Astrocyte (in vitro differentiated cells and primary cell): ENCODE measurements at regions not wholly inside any gene's neighbourhood (a gene's known extent, or its start where the extent isn't known, plus 50 kb on each side); places are given as distances from the start of the nearest gene placed in this dataset.
"Not testable (repeated sequence)": the region's sequence is repeated elsewhere in the genome, so short reads cannot be mapped to it uniquely, and the experiment has no call there.

Experiments
- DNase-seq: peaks from one replicate; pipeline ENCODE4 v3.0.0-alpha.2; 2010; ENCODE audit warnings: low read depth
- FAIRE-seq: peaks from 2 replicates; lab custom pipeline; 2011; peaks lifted over from hg19 to GRCh38; lab: Jason Lieb, UNC
- H2AFZ ChIP-seq: 2 replicates; pipeline ENCODE4 v1.6.0; 2012; ENCODE audit warnings: low read depth, low read length, inconsistent platforms
- H3K27ac ChIP-seq: 2 replicates; pipeline ENCODE4 v1.5.1; 2011; ENCODE audit warnings: low read depth, low read length, inconsistent platforms
- H3K27me3 ChIP-seq: 2 replicates; pipeline ENCODE4 v1.6.0; 2011; ENCODE audit warnings: low read length, inconsistent platforms; ENCODE audit not compliant: insufficient read depth
- H3K36me3 ChIP-seq: 2 replicates; pipeline ENCODE4 v1.5.1; 2011; ENCODE audit warnings: low read length, inconsistent platforms; ENCODE audit not compliant: insufficient read depth
- H3K4me1 ChIP-seq: 2 replicates; pipeline ENCODE4 v1.5.1; 2011; ENCODE audit warnings: low read length, inconsistent platforms; ENCODE audit not compliant: insufficient read depth
- H3K4me2 ChIP-seq: 2 replicates; pipeline ENCODE4 v1.6.0; 2012; ENCODE audit warnings: low read length, inconsistent platforms
- H3K4me3 ChIP-seq: 2 replicates; pipeline ENCODE4 v1.5.1; 2011; ENCODE audit warnings: low read depth, mild to moderate bottlenecking, low read length, inconsistent platforms; ENCODE audit not compliant: insufficient read depth
- H3K79me2 ChIP-seq: 2 replicates; pipeline ENCODE4 v1.6.0; 2012; ENCODE audit warnings: mild to moderate bottlenecking, low read length, inconsistent platforms; ENCODE audit not compliant: insufficient read depth
- H3K9ac ChIP-seq: 2 replicates; pipeline ENCODE4 v1.6.0; 2012; ENCODE audit warnings: mild to moderate bottlenecking, low read length, inconsistent platforms
- H3K9me3 ChIP-seq: 2 replicates; pipeline ENCODE4 v1.5.1; 2012; ENCODE audit warnings: low read depth, mild to moderate bottlenecking, low read length, inconsistent platforms; ENCODE audit not compliant: insufficient read depth
- H4K20me1 ChIP-seq: 2 replicates; pipeline ENCODE4 v1.6.0; 2012; ENCODE audit warnings: low read length, inconsistent platforms; ENCODE audit not compliant: insufficient read depth
- H3K27ac Mint-ChIP-seq: one replicate; pipeline ENCODE4 v1.8.0; 2021; ENCODE audit warnings: mild to moderate bottlenecking, mixed read lengths; ENCODE audit not compliant: unreplicated experiment
- H3K27me3 Mint-ChIP-seq: one replicate; pipeline ENCODE4 v1.8.0; 2021; ENCODE audit warnings: low read depth, mixed read lengths; ENCODE audit not compliant: unreplicated experiment
- H3K36me3 Mint-ChIP-seq: one replicate; pipeline ENCODE4 v1.8.0; 2021; ENCODE audit warnings: low read depth, mixed read lengths; ENCODE audit not compliant: unreplicated experiment
- H3K4me1 Mint-ChIP-seq: one replicate; pipeline ENCODE4 v1.8.0; 2021; ENCODE audit warnings: low read depth, mixed read lengths; ENCODE audit not compliant: unreplicated experiment
- H3K4me3 Mint-ChIP-seq: one replicate; pipeline ENCODE4 v1.8.0; 2021; ENCODE audit warnings: mild to moderate bottlenecking, moderate library complexity, mixed read lengths; ENCODE audit not compliant: unreplicated experiment
- H3K9me3 Mint-ChIP-seq: one replicate; pipeline ENCODE4 v1.8.0; 2021; ENCODE audit warnings: mild to moderate bottlenecking, mixed read lengths; ENCODE audit not compliant: unreplicated experiment
- CTCF ChIP-seq: IDR thresholded peaks from 2 replicates; pipeline ENCODE4 v1.5.1; 2011; ENCODE audit warnings: low read depth, mild to moderate bottlenecking, inconsistent platforms, low read length, moderate library complexity; ENCODE audit not compliant: insufficient read depth
- EZH2 ChIP-seq: IDR thresholded peaks from 2 replicates; pipeline ENCODE4 v1.6.1; 2012; ENCODE audit warnings: mild to moderate bottlenecking, low read length, inconsistent platforms; ENCODE audit not compliant: insufficient read depth

- no peaks in the 10 kb centered on the region for H3K27me3 Mint-ChIP-seq
- H4K20me1 ChIP-seq, result no peaks in the 10 kb centered on the region
- H3K4me3 ChIP-seq, result no peak overlapping the region
- no peak overlapping the region for H3K4me2 ChIP-seq
- peaks cover 12% of the 10 kb centered on the region for H3K9me3 Mint-ChIP-seq
- H3K36me3 ChIP-seq, result no peaks in the 10 kb centered on the region
- H3K4me3 Mint-ChIP-seq, result no peak overlapping the region
- TF ChIP-seq CTCF, result no peak
- TF ChIP-seq EZH2, result no peak
- H2AFZ ChIP-seq, result no peak overlapping the region
- no peaks in the 10 kb centered on the region for H3K79me2 ChIP-seq
- no peaks in the 10 kb centered on the region for H3K36me3 Mint-ChIP-seq
- no peaks in the 10 kb centered on the region for H3K27me3 ChIP-seq
- DNase-seq, result no peak
- no peak overlapping the region for H3K27ac ChIP-seq
- H3K27ac Mint-ChIP-seq, result no peak overlapping the region
- FAIRE-seq, result no peak
- H3K9me3 ChIP-seq, result no peaks in the 10 kb centered on the region
- no peaks in the 10 kb centered on the region for H3K4me1 ChIP-seq
- H3K4me1 Mint-ChIP-seq, result peaks cover 11% of the 10 kb centered on the region
- H3K9ac ChIP-seq, result no peak overlapping the region
Measured at GRCh38 chr3:102360183-102360860, 74.5 kb upstream of the ZPLD1 start.

- H3K36me3 Mint-ChIP-seq, result no peaks in the 10 kb centered on the region
- H3K4me1 Mint-ChIP-seq, result peaks cover 10% of the 10 kb centered on the region
- H3K27ac Mint-ChIP-seq, result no peak overlapping the region
- Histone ChIP-seq H3K27ac (no peak overlapping the region), H3K4me3 (no peak overlapping the region), H3K4me2 (no peak overlapping the region), H3K9me3 (no peaks in the 10 kb centered on the region), H2AFZ (no peak overlapping the region), H4K20me1 (no peaks in the 10 kb centered on the region), H3K79me2 (no peaks in the 10 kb centered on the region), H3K27me3 (no peaks in the 10 kb centered on the region), H3K4me1 (no peaks in the 10 kb centered on the region), H3K36me3 (no peaks in the 10 kb centered on the region), H3K9ac (no peak overlapping the region)
- peaks cover 12% of the 10 kb centered on the region for H3K9me3 Mint-ChIP-seq
- no peak for TF ChIP-seq EZH2
- no peak for TF ChIP-seq CTCF
- H3K4me3 Mint-ChIP-seq, result no peak overlapping the region
- no peaks in the 10 kb centered on the region for H3K27me3 Mint-ChIP-seq
- FAIRE-seq (no peak), DNase-seq (no peak)
Measured at GRCh38 chr3:102361101-102361500, 73.7 kb upstream of the ZPLD1 start.

- not testable (repeated sequence) for H3K4me3 ChIP-seq, H3K79me2 ChIP-seq, H3K9ac ChIP-seq, H3K27ac Mint-ChIP-seq, H3K4me2 ChIP-seq, H3K27ac ChIP-seq, H3K27me3 Mint-ChIP-seq, H2AFZ ChIP-seq, H3K4me3 Mint-ChIP-seq, H3K27me3 ChIP-seq, H3K9me3 ChIP-seq, DNase-seq, H3K36me3 Mint-ChIP-seq, H3K4me1 Mint-ChIP-seq, H3K36me3 ChIP-seq, FAIRE-seq, H4K20me1 ChIP-seq, H3K4me1 ChIP-seq
- peaks cover 12% of the 10 kb centered on the region for H3K9me3 Mint-ChIP-seq
Measured at GRCh38 chr3:102366116-102366515, 68.7 kb upstream of the ZPLD1 start.
